Thyroid gland (tissue), 4 donors: ENCODE measurements at regions not wholly inside any gene's neighbourhood (a gene's known extent, or its start where the extent isn't known, plus 50 kb on each side); places are given as distances from the start of the nearest gene placed in this dataset.

Experiments
- DNase-seq, 2 donors: peaks; one replicate each; pipeline ENCODE4 v3.0.0-alpha.2; 2019
- H3K27ac ChIP-seq, 3 donors: fragments of 200-600 bp; sonication (generic); 1 replicate in 2 of 3; 2 replicates in 1 of 3; pipeline ENCODE4 v1.5.1; 2016 to 2019; ENCODE audit warnings: mild to moderate bottlenecking in 1 of 3, moderate library complexity in 1 of 3
- H3K27me3 ChIP-seq: fragments of 200-600 bp; sonication (generic); one replicate; pipeline ENCODE4 v1.5.1; 2019
- H3K36me3 ChIP-seq, 2 donors: fragments of 200-600 bp; sonication (generic); one replicate each; pipeline ENCODE4 v1.5.1; 2016 to 2019
- H3K4me1 ChIP-seq, 2 donors: fragments of 200-600 bp; sonication (generic); one replicate each; pipeline ENCODE4 v1.5.1; 2017 to 2019
- H3K4me3 ChIP-seq, 3 donors: fragments of 200-600 bp; sonication (generic); replicated peaks in 1 of 3; 1 replicate in 2 of 3; 2 replicates in 1 of 3; pipeline ENCODE4 v1.5.1; 2016; ENCODE audit warnings: mild to moderate bottlenecking in 1 of 3
- H3K9me3 ChIP-seq: fragments of 200-600 bp; sonication (generic); one replicate; pipeline ENCODE4 v1.5.1; 2017
- POLR2A ChIP-seq, 2 donors: fragments of 450-650 bp; IDR thresholded peaks; one replicate each; pipeline ENCODE4 v1.6.1; 2017; ENCODE audit warnings: antibody characterized with exemption in 2 of 2, mild to moderate bottlenecking in 2 of 2, moderate library complexity in 1 of 2
- WGBS, 2 donors: methylation state at CpG; one replicate each; pipeline ENCODE4 v1.1.5; 2017; 5-methylcytosine and 5-hydroxymethylcytosine counted together
- intact Hi-C: fragments of 100-400 bp; cut with DNase I; formaldehyde crosslinking; loops from one replicate; pipeline ENCODE4 v1.15.1; 2023
- TF ChIP-seq, protein P1 (sequence below), 6 experiments: fragments of 200-600 bp in 3 of 6; fragments of 450-650 bp in 3 of 6; sonication (generic) in 3 of 6; IDR thresholded peaks; one replicate each; pipeline ENCODE4 v1.5.1; 2016 to 2019; ENCODE audit warnings: antibody characterized with exemption in 6 of 6, mild to moderate bottlenecking in 2 of 6, inconsistent platforms in 1 of 6, moderate library complexity in 1 of 6

DNA sequence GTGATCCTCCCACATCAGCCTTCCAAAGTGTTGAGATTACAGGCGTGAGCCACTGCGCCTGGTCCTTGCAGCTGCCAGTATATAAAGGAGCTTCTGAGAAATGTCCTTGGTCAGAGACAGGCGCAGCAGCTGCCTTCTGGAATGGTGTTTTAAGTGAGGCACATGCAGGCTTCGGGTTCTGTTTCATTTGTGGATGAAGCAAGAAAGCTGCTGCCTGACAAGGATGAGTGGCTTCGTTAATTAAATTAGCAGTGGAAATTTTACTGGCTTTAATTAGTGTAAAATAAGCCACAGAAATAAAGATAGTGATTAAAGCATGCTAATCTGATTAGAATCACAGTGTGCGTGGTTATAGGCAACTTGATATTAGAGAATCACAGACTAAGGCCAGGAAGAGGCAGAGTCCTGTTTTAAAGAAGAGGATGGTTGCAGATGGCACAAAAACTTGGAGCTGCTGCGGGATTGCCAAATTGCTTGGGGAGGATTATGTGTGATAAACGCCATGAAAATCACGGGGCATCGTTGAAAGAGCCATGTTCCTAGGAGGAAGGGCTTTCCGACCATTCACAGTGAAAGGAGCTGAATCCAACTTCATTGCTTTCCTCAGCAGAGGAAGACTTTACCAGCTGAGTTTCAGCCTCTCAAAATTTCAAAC is 348.4 kb upstream of the FAT1 start:
- no peaks in the 10 kb centered on the region for H3K27me3 ChIP-seq
- H3K9me3 ChIP-seq: no peaks in the 10 kb centered on the region
- TF ChIP-seq, protein P1, sequence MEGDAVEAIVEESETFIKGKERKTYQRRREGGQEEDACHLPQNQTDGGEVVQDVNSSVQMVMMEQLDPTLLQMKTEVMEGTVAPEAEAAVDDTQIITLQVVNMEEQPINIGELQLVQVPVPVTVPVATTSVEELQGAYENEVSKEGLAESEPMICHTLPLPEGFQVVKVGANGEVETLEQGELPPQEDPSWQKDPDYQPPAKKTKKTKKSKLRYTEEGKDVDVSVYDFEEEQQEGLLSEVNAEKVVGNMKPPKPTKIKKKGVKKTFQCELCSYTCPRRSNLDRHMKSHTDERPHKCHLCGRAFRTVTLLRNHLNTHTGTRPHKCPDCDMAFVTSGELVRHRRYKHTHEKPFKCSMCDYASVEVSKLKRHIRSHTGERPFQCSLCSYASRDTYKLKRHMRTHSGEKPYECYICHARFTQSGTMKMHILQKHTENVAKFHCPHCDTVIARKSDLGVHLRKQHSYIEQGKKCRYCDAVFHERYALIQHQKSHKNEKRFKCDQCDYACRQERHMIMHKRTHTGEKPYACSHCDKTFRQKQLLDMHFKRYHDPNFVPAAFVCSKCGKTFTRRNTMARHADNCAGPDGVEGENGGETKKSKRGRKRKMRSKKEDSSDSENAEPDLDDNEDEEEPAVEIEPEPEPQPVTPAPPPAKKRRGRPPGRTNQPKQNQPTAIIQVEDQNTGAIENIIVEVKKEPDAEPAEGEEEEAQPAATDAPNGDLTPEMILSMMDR (IDR thresholded peaks at IDR 0.05): no peak
- TF ChIP-seq POLR2A (IDR thresholded peaks at IDR 0.05): no peak
- DNase-seq: no peak
- no peak overlapping the region for H3K27ac ChIP-seq
- H3K4me3 ChIP-seq: no peak overlapping the region
- no peaks in the 10 kb centered on the region for H3K36me3 ChIP-seq
- intact Hi-C loops: no loop called here
- WGBS, 2 donors: 77 to 83% methylated on average over 11 of the region's 11 CpGs
- no peaks in the 10 kb centered on the region for H3K4me1 ChIP-seq

DNA sequence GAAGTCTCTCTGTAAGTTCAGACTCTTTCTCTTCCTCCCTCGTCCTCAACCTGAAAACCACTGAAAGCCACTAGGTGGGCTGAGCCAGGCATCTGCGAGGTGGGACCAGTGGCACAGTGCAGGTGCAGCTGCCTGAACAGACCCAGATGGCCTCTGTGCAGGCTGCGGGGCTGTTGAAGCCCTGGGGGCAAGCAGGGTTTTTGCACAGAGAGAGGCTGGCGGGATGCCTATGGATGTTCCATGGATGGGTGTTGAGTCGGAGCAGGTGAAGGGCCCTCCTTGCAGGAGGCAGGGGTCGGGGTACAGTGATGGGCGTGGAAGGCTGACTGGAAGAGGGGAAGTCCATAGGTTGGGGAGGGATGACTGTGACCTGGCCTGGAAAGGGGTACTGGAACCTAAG is 350.2 kb upstream of the FAT1 start:
- no peak for DNase-seq
- Histone ChIP-seq H3K4me3 (no peak overlapping the region), H3K27me3 (no peaks in the 10 kb centered on the region), H3K27ac (no peak overlapping the region), H3K9me3 (no peaks in the 10 kb centered on the region), H3K36me3 (no peaks in the 10 kb centered on the region), H3K4me1 (no peaks in the 10 kb centered on the region)
- 89 to 92% methylated on average over 7 of the region's 7 CpGs for WGBS, 2 donors
- no peak for TF ChIP-seq POLR2A (IDR thresholded peaks at IDR 0.05)
- TF ChIP-seq, protein P1 (IDR thresholded peaks at IDR 0.05): no peak
- intact Hi-C loops: no loop called here

DNA sequence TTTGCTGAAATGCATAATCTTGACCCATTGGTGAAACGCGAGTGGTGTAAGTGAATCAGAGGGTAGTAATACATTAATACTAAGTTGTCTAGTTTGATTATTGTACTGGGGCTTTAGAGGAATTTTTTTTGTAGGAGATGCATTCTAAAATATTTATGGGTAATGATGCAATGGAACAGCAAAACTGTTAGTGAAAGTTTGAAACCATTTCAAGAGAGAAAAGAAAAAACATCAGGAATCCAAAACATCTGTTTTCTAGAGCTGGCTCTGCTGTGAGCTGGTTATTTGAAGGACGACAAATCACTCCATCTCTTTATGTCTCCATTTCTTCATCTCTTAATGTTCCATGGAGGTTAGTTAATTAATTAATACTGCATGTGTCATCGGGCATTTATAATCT is 351.9 kb upstream of the FAT1 start:
- no peaks in the 10 kb centered on the region for H3K9me3 ChIP-seq
- no peak for DNase-seq
- no peaks in the 10 kb centered on the region for H3K27me3 ChIP-seq
- H3K27ac ChIP-seq: no peak overlapping the region
- H3K4me1 ChIP-seq: no peaks in the 10 kb centered on the region
- intact Hi-C loops: no loop called here
- WGBS, 2 donors: 76 to 84% methylated on average over 4 of the region's 4 CpGs
- H3K4me3 ChIP-seq: no peak overlapping the region
- no peaks in the 10 kb centered on the region for H3K36me3 ChIP-seq
- TF ChIP-seq POLR2A (IDR thresholded peaks at IDR 0.05): no peak
- TF ChIP-seq, protein P1 (IDR thresholded peaks at IDR 0.05): no peak

DNA sequence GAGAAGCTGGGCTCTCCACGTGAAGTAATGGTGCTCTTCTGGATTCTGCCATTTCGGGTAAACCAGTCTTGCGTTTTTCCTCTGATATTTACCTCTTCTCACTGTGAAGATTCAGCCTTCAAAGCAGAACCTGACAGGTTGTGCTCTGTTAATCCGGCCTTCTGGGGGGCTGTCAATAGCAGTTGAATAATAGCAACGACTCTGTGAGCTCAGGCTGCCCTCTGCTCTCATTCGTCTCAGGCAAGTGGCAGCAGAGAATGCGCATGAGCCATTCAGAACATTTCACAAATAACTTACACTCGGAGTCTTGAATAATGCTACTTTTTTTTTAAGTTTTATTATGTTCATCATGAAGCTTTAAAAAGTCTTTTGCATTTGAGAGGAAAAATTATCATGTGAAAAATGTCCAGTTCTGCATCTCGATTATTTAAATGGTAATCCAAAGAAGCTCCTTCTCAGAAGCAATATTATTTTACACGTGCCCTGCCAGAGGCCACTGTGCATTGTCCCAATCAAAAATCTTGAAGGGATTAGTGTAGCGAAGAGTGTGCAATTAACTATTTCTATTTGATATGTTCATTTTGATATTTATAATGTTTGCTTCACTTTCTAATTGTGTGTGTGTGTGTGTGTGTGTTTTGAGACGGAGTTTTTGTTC is 354.2 kb upstream of the FAT1 start:
- WGBS, 2 donors: 50 to 53% methylated on average over 12 of the region's 12 CpGs
- H3K27me3 ChIP-seq: no peaks in the 10 kb centered on the region

DNA sequence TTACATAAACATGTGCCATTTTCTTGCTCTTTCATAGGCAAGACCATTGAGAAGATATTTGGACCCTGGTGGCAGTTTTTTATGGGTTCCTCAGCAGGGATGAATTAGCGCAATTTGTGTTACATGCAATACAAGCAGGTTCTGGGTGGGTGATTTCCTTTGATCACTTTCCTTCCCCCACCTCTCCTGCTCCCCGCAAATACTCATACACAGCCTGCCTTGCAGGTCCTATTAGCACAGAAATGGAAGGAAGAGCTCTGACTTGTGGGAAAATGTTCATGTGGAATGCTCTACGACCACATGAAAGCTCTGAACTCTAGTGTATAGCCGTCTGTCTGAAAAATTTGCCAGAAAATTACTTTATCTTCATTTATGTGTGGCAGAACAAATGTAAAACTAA is 361.0 kb upstream of the FAT1 start:
- intact Hi-C loops: no loop called here
- 47 to 51% methylated on average over 4 of the region's 4 CpGs for WGBS, 2 donors
- H3K27me3 ChIP-seq: no peaks in the 10 kb centered on the region
- H3K27ac ChIP-seq: no peak overlapping the region
- DNase-seq: no peak
- TF ChIP-seq POLR2A (IDR thresholded peaks at IDR 0.05): no peak
- TF ChIP-seq, protein P1 (IDR thresholded peaks at IDR 0.05): no peak
- no peaks in the 10 kb centered on the region for H3K4me1 ChIP-seq
- no peaks in the 10 kb centered on the region for H3K9me3 ChIP-seq
- H3K4me3 ChIP-seq: no peak overlapping the region
- H3K36me3 ChIP-seq: no peaks in the 10 kb centered on the region

More for the DNA sequence above, 354.2 kb upstream of the FAT1 start:
- no peaks in the 10 kb centered on the region for H3K36me3 ChIP-seq
- H3K4me1 ChIP-seq: no peaks in the 10 kb centered on the region
- intact Hi-C loops: no loop called here
- DNase-seq: no peak
- no peak overlapping the region for H3K4me3 ChIP-seq
- H3K9me3 ChIP-seq: no peaks in the 10 kb centered on the region
- TF ChIP-seq POLR2A (IDR thresholded peaks at IDR 0.05): no peak
- TF ChIP-seq, protein P1 (IDR thresholded peaks at IDR 0.05): no peak
- H3K27ac ChIP-seq: no peak overlapping the region
